RPMI8226 (cell line): ENCODE measurements at regions not wholly inside any gene's neighbourhood (a gene's known extent, or its start where the extent isn't known, plus 50 kb on each side); places are given as distances from the start of the nearest gene placed in this dataset.
"Not testable (repeated sequence)": the region's sequence is repeated elsewhere in the genome, so short reads cannot be mapped to it uniquely, and the experiment has no call there.

Experiments
- DNase-seq: peaks from one replicate; pipeline ENCODE4 v3.0.0-alpha.2; 2015

DNA sequence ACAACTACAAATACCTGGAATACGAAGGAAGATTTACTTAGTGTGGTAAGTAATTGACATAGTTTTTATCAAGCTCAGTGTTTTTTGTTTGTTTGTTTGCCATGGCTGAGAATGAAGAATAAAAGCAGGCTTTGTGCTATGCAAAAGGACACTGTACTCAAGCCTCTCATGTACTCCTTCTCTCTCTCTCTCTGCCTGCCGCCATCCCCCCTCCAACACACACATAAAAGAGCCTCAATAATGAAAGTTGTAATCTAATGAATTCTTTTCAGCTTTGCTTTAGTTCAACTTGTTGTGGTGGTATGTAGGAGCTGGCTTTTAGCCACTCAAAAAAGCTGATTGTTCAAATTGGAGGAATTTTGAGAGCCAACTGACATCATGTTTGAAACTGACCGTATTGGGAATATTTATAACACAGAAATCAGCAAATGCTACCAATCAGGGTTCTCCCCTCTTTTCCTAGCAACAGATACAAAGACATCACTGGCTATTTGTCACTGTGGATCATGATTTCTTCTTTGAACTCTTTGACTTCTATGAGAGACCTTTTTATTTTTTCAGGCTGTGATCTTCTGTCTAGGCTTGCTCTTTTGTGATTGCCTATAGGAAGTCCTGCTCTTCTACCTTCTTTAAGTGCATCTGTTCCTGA is 1148.8 kb downstream of the RAPGEF2 start:
- no peak for DNase-seq

GRCh38 chr4:160257318-160257717 is 1154.4 kb downstream of the RAPGEF2 start:
- DNase-seq = no peak

GRCh38 chr4:160265014-160265413 is 1162.1 kb downstream of the RAPGEF2 start:
- no peak for DNase-seq

- no peak for DNase-seq
These were observed 1163.0 kb downstream of the RAPGEF2 start for GRCh38 chr4:160265836-160266235.

- DNase-seq = no peak
These were observed 1174.0 kb downstream of the RAPGEF2 start for GRCh38 chr4:160276785-160277325.

DNA sequence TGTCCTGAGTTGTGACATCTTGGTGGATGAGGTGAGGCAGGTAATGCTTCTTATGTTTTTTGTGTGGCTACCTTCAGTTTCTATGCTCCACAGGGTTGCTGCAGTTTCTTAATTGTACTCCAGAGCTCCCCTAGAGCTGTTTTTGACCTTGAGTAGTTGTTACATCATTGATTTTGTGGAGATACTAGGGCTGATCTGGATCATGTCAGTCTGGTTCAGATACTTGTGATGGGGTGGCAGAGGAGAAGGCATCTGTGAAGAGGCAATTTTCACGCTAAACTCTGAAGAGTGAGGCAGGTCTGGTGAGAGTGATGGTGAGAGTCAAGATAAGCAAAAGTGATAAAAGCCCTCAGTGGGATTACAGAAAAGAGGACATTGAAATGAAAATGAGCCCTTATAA is 1180.2 kb downstream of the RAPGEF2 start:
- no peak for DNase-seq

DNA sequence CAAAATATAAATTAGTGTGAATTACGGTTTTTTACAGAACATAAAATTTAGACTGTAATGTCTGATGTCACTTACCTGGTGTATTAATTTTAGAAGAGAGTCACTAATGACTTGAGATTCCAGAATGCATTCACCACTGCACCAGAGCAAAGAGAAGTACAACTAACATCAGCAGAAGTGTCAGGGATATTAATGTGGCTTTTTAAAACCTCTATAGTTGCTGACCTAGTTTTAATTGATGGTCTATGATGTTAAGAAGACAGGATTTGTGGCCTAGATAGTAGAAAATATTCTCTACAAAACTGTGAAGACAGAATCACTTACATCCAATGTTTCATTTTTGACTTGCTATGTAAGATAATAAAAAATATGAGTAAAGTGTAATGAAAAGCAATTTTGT is 1181.6 kb downstream of the RAPGEF2 start:
- no peak for DNase-seq

GRCh38 chr4:160286051-160286450 is 1183.2 kb downstream of the RAPGEF2 start:
- no peak for DNase-seq

DNA sequence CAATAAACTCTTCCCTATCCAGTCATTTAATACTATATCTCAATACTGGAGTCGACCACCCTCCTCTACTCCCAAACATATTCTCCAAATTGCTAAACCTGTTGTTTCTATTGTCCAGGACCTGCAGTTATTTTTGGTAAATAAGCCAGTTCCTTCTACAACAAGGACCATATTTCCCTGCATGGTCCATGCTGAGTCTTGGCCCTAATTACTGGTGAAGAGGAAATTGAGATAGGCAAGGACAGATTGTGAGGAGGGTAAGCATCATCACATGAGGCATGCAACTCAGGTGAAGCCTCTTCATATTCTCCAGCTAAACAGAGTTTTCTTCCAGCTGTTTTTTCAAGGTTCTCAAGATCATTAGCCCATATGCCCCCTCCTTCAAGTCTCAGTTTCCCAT is 1193.6 kb downstream of the RAPGEF2 start:
- DNase-seq = no peak

DNA sequence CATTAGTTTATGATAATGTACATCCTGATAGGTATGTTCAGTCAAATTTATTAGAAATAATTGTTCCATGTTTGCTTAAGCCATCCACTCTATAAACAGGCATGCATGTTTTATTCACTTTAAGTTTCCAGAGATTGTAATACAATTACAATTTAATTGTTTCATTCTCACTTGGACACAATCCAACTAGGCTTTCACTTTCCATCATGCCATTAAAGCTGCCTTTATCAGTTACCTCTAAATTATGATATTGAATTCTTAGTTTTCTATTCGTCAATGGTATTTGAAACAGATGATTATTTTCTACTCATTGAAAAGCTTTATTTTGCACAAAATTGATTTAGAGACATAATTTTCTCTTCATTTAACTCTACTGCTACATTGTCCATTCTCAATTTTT is 1196.3 kb downstream of the RAPGEF2 start:
- DNase-seq = no peak

GRCh38 chr4:160299608-160300007 is 1196.7 kb downstream of the RAPGEF2 start:
- no peak for DNase-seq

DNA sequence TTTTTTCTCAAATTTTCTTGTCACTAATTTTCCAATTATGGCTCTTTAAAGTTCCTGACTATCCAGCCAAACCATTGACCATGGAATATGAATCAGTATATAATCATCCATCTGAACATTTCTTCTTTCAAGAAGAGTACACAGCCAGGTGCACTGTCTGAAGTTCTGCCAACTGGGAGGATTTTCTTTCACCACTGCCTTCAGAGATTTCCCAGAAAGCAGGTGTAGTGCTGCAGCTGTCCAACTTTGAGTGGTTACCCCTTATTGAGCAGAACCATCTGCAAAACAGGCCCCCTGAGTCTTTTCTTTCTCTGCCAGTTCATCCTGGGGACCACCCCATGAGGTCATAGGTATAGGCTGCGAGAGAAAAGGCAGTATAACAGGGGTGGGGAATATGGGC is 1213.2 kb downstream of the RAPGEF2 start:
- no peak for DNase-seq

- DNase-seq = no peak
These were observed 1215.8 kb downstream of the RAPGEF2 start for GRCh38 chr4:160318567-160319220.

DNA sequence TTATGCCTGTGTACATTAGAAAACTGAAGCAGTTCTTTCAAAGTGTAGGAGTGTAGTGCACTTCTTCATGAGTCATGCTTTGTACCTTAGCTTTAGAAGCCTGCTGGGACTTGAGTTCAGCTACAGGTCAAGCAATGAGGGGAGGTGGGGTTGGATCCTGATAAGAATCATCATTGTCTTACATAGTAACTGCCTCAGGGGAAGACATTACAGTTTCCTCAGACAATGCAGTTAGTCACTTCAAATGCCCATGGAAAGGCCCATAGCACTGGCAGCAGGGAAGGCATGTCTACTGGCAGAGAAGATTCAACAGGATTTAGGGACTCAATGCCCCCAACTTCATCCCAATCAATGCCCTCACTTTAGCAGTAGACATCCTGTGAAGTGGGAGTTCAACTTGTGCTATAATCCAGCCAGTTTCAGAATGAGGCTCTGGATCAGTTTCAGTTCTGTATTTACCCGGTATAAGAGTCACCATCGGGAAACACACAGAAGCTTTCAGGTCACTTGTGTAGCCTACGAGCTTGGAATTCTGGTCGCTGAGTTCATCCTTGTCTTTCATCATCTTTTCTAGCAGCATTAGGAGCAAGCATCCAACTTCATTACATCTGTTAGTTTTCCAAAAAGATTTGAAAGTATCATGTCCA is 1216.5 kb downstream of the RAPGEF2 start:
- no peak for DNase-seq

DNA sequence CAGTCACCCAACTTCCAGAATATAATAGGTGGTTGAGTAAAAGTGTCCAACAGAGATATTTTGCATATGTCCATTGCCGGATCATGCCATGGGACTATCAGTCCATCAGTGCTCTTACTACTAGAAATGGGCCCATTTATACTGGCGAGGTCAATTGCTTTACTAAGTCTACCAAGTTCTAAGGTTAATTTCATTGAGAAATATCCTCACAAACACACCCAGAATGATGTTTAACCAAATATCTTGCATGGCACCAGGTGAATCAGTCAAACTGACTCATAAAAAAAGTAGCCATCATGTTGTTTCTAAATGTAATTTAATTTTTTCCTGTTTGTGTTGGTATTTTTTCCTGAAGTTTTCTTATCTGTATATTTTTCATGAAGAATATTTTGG is 1217.0 kb downstream of the RAPGEF2 start:
- DNase-seq = no peak

DNA sequence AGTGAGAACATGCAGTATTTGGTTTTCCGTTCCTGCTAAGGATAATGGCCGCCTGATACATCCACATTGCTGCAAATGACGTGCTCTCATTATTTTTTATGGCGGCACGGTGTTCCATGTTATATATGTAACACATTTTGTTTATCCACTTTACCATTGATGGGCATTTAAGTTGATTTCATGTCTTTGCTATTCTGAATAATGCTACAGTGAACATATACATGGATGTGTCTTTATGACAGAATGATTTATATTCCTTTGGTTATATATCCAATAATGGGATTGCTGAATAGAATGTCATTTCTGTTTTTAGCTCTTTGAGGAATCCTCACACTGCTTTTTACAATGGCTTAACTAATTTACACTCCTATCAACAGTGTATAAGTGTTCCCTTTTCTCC is 1223.2 kb downstream of the RAPGEF2 start:
- no peak for DNase-seq

DNA sequence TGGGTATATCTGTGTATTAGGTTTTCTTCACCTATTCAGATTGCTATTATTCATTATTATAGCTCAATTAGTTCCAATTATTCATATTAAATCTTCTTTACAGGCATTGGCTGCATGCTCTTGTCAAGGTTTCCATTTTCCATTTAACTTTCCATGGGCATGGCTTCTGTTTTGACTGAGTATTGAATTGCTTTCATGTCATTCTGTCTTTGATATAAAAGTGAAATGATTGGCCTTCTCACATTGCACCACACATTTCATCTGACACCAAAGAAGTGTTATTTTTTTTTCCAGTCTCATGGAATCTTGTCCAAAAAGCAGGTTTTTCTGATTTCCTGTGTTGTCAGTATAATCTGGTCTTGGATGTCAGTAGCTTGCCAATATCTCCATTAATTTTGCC is 1244.3 kb downstream of the RAPGEF2 start:
- DNase-seq = no peak

GRCh38 chr4:160350944-160351343 is 1248.1 kb downstream of the RAPGEF2 start:
- DNase-seq = no peak

- no peak for DNase-seq
These were observed 1249.8 kb downstream of the RAPGEF2 start for GRCh38 chr4:160352637-160353036.

DNA sequence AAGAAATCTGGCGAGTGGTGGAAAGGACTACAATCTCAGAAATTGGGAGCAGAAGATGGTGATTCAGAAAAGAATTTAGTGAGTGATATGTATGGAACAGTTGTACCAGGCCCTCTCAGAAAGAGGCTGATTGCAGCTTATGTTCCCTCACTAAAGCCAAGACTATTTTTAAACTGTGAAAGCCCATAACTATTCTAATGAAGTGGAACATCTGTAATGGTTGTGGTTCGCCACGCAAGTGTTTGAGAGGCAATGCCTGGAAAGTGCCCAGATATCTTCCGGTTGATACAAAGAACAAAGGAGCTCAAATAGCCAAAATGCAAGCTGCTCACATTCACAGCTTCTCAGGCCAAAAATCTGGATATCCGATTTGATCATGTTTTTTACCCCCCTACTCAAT is 1250.7 kb downstream of the RAPGEF2 start:
- no peak for DNase-seq

GRCh38 chr4:160362478-160362877 is 1259.6 kb downstream of the RAPGEF2 start:
- DNase-seq = no peak

DNA sequence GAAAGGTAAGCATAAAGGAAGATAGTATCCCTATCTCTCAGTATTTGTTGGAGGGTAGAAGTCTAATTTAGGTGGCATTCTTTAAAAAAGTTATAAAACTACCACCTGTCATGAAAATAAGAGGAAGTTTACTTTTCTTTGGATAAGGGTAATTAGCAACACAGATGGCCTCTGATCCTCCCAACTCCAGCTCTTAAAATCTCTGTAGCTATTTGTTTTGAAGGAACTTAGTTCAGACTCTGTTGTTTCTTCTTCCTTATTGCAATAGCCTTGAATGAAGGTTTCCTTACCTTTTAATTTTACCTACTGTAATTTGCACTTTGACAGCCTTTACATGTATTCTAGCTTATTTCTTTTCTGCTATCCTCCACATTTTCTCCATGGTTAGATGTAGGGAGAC is 1261.3 kb downstream of the RAPGEF2 start:
- DNase-seq = no peak

- not testable (repeated sequence) for DNase-seq
These were observed 1261.8 kb downstream of the RAPGEF2 start for GRCh38 chr4:160364665-160365064.

- not testable (repeated sequence) for DNase-seq
These were observed 1262.5 kb downstream of the RAPGEF2 start for GRCh38 chr4:160365383-160365782.
